GM10266 (cell line): ENCODE measurements at regions not wholly inside any gene's neighbourhood (a gene's known extent, or its start where the extent isn't known, plus 50 kb on each side); places are given as distances from the start of the nearest gene placed in this dataset.
"Not testable (repeated sequence)": the region's sequence is repeated elsewhere in the genome, so short reads cannot be mapped to it uniquely, and the experiment has no call there.

Experiments
- DNase-seq: peaks from one replicate; pipeline ENCODE4 v3.0.0; 2012; ENCODE audit errors: extremely low spot score
- TF ChIP-seq, protein P1 (sequence below): IDR thresholded peaks from 2 replicates; pipeline ENCODE4 v1.5.1; 2012; ENCODE audit warnings: mild to moderate bottlenecking, low read depth; ENCODE audit not compliant: control insufficient read depth, insufficient read depth; ENCODE audit errors: missing control alignments

DNA sequence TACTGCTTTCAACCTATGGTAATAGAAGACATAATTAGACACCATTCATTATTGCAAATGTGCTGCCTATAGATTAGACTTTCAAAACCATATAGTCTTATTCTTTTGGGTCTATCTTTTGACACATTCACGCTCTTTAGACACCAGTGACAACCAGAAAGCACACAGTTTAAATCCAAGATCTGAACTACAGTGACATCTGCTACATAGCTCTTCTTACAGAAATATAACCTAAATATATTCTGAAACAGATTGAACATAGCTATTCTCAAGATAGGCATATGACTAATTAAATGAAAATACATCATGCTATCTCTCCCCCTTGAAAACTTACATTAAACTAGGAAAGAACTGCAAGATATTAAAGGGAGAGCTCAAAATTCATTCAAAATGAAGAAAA lies 514.2 kb upstream of the SLITRK6 start:
- no peak for DNase-seq
- TF ChIP-seq, protein P1, sequence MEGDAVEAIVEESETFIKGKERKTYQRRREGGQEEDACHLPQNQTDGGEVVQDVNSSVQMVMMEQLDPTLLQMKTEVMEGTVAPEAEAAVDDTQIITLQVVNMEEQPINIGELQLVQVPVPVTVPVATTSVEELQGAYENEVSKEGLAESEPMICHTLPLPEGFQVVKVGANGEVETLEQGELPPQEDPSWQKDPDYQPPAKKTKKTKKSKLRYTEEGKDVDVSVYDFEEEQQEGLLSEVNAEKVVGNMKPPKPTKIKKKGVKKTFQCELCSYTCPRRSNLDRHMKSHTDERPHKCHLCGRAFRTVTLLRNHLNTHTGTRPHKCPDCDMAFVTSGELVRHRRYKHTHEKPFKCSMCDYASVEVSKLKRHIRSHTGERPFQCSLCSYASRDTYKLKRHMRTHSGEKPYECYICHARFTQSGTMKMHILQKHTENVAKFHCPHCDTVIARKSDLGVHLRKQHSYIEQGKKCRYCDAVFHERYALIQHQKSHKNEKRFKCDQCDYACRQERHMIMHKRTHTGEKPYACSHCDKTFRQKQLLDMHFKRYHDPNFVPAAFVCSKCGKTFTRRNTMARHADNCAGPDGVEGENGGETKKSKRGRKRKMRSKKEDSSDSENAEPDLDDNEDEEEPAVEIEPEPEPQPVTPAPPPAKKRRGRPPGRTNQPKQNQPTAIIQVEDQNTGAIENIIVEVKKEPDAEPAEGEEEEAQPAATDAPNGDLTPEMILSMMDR = no peak

DNA sequence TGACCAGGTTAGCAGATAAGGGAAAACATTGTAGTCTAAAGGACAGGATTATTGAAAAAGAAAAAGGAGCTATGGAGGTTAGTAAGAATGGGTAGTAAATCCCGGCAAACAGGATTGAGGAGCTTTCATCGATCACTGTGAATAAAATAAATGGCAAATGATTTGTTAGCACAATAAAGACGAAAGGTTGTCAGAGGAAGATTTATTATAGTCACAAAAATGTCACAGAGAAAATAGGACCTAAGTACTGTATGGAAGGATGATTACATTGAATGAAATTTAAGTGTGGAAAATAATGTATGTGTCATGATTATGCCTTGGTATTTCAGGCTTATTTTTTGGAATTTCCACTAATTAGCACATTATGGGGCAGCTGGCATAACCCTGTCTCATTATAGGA lies 519.2 kb upstream of the SLITRK6 start:
- DNase-seq = no peak
- TF ChIP-seq, protein P1 = no peak

DNA sequence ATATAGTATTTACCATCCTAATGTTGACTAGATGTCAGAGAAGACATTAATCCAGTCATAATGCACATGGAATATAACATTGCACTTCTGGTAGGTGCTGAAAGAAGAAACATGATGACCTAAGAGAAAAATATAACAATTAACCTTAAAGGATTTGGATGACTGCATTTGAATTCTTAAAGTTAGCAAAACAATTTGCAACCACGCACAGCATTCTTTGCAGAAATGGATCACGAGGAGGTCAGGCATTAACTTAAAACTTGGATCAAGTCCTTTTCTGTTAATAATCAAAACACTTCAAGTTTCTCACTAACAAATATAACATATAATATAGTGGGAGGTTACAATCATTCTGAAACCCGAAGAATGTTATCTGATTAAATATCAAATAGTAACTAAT lies 525.0 kb upstream of the SLITRK6 start:
- no peak for DNase-seq
- TF ChIP-seq, protein P1 = no peak

DNA sequence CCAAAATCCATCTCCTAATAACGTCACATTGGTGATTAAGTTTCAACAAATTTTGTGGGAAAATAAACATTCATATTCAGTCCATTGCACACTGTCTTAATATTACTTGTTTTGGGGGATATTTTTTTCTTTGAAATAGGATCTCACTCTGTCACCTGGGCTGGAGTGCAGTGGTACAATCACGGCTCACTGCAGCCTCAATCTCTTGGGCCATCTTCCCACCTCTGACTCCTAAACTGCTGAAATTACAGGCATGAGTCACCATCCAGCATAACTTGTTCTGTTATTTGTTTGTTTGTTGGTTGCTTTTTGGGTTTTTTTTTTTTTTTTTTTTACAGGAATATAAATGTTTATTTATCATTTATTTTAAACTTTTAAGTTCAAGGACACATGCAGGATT lies 556.1 kb upstream of the SLITRK6 start:
- TF ChIP-seq, protein P1 = no peak
- no peak for DNase-seq

DNA sequence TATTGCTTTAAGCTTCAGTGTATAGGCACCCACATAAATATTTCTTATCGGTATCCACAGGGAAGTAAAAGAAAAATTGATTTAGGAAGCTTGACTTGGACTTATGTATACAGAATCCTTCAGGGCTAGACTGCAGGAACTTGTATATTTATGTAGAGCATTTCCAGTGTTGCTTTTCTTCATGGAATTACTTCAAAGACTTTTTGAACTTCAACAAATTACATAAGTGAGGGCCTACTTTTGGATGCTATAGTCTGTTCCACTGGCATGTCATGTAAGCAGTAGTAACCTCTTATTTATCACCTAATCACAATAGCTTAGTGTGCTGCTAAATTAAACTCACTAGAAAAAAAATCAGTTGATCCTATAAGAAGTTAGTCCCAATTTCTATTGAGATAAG lies 557.9 kb upstream of the SLITRK6 start:
- DNase-seq = no peak
- TF ChIP-seq, protein P1 = no peak

DNA sequence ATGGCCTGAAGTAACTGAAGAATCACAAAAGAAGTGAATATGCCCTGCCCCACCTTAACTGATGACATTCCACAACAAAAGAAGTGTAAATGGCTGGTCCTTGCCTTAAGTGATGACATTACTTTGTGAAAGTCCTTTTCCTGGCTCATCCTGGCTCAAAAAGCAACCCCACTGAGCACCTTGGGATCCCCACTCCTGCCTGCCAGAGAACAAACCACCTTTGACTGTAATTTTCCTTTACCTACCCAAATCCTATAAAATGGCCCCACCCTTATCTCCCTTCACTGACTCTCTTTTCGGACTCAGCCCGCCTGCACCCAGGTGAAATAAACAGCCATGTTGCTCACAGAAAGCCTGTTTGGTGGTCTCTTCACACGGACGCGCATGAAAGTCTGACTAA lies 564.5 kb upstream of the SLITRK6 start:
- not testable (repeated sequence) for DNase-seq

DNA sequence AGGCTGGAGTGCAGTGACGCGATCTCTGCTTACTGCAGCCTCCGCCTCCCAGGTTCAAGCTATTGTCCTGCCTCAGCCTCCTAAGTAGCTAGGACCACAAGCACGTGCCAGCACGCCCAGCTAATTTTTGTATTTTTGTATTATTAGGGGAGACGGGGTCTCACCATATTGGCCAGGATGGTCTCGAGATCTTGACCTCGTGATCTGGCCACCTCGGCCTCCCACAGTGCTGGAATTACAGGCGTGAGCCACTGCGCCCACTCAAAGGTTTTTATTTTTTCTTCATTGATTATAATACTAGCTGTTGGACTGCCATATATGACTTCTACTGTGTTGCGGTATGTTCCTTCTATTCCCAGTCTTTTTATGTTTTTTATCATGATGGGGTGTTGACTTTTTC lies 569.7 kb upstream of the SLITRK6 start:
- DNase-seq = no peak
- TF ChIP-seq, protein P1 = no peak

DNA sequence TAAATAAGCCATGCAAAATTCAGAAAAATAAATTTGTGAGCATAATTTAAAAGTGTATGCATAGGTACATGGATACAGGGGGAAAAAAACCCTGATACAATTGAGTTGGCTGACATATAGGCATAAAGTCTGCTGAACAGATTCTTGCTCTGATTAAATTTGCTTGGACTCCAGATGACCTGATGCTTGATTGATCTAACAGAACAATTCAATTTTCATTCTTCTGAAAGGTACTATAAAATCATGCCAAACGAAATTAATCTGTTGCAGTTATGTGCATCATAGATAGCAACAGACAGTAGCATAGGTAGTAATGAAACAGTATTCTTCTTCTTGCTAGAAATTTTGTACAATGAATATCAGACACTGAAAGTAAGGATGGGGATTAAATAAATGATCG lies 578.2 kb upstream of the SLITRK6 start:
- TF ChIP-seq, protein P1 = no peak
- no peak for DNase-seq
